SK-N-MC (cell line): ENCODE measurements at regions not wholly inside any gene's neighbourhood (a gene's known extent, or its start where the extent isn't known, plus 50 kb on each side); places are given as distances from the start of the nearest gene placed in this dataset.

Source experiments
- DNase-seq: peaks from one replicate; pipeline ENCODE4 v3.0.0-alpha.2; 2011; ENCODE audit warnings: low read depth, low spot score
- H3K27ac ChIP-seq: fragments of 200-600 bp; sonication (generic); 2 replicates; pipeline ENCODE4 v1.5.1; 2016; ENCODE audit warnings: mixed run types
- H3K36me3 ChIP-seq: fragments of 200-600 bp; sonication (generic); 2 replicates; pipeline ENCODE4 v1.6.1; 2017; ENCODE audit warnings: antibody characterized with exemption, low read length, mixed read lengths; ENCODE audit not compliant: insufficient read depth
- H3K4me3 ChIP-seq: fragments of 200-600 bp; sonication (generic); 2 replicates; pipeline ENCODE4 v1.5.1; 2016
- H3K9ac ChIP-seq: fragments of 200-600 bp; sonication (generic); 2 replicates; pipeline ENCODE4 v1.8.0; 2017; ENCODE audit warnings: mixed run types, mixed read lengths; ENCODE audit not compliant: insufficient read length
- H3K9me3 ChIP-seq: fragments of 200-600 bp; sonication (generic); 2 replicates; pipeline ENCODE4 v1.6.1; 2017; ENCODE audit warnings: low read depth, mild to moderate bottlenecking, antibody characterized with exemption, low read length, moderate library complexity, mixed read lengths
- EZH2 ChIP-seq: fragments of 200-600 bp; sonication (generic); IDR thresholded peaks from one replicate; pipeline ENCODE4 v1.6.1; 2017; ENCODE audit warnings: antibody characterized with exemption
- FOXP2 ChIP-seq: optimal IDR thresholded peaks from 2 replicates; pipeline ENCODE3; 2011; ENCODE audit warnings: mild to moderate bottlenecking, moderate library complexity; ENCODE audit not compliant: insufficient read depth; ENCODE audit errors: extremely low read length, control extremely low read depth
- POLR2AphosphoS5 ChIP-seq: IDR thresholded peaks from 2 replicates; pipeline ENCODE4 v1.6.1; 2012; ENCODE audit warnings: mild to moderate bottlenecking, low read depth, low read length, borderline replicate concordance

DNA sequence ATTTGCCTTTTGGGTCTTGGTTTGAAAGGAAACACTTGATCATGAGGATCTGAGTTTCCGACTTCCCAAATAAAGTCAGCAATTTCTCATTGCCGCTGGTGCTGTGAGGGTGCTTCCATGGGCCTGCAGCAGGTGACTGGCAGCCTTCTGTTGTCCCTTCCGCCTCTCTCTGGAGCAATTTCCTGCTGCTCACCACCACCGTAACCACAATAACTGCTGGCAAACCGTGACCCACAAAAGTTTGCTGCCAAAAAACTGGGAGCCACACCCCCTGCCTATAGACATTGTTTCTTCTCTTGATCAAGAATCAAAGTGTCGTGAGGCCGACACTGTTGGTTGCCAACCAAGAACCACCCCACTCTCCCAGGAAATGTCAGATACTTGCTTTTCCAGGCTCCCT lies 164.0 kb downstream of the NR2F2 start:
- Histone ChIP-seq H3K9ac (no peak overlapping the region), H3K9me3 (no peaks in the 10 kb centered on the region), H3K27ac (no peak overlapping the region), H3K4me3 (no peak overlapping the region), H3K36me3 (no peaks in the 10 kb centered on the region)
- TF ChIP-seq FOXP2 (no peak), EZH2 (no peak), POLR2AphosphoS5 (no peak)
- DNase-seq = no peak

DNA sequence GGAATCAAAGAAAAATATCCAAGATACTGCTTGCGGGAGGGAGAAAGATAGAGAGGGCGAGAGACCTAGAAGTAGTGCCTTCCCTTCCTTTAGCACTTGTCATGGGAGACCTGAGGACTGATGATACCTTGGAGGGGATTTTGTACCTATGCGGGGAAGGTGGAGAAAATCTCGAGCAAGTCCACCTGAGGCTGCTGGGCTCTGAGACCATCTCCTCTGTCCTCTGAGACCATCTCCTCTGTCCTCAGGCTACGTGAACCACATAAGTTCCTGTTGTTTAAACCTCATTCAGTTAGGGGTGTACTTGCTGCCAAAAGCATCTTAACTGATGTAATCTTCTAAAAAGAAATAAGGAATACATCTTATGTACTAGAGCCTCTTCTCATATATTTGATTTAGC lies 164.9 kb downstream of the NR2F2 start:
- no peak for TF ChIP-seq EZH2
- TF ChIP-seq POLR2AphosphoS5 = no peak
- no peak for TF ChIP-seq FOXP2
- Histone ChIP-seq H3K9me3 (no peaks in the 10 kb centered on the region), H3K9ac (no peak overlapping the region), H3K36me3 (no peaks in the 10 kb centered on the region), H3K4me3 (no peak overlapping the region), H3K27ac (no peak overlapping the region)
- no peak for DNase-seq

DNA sequence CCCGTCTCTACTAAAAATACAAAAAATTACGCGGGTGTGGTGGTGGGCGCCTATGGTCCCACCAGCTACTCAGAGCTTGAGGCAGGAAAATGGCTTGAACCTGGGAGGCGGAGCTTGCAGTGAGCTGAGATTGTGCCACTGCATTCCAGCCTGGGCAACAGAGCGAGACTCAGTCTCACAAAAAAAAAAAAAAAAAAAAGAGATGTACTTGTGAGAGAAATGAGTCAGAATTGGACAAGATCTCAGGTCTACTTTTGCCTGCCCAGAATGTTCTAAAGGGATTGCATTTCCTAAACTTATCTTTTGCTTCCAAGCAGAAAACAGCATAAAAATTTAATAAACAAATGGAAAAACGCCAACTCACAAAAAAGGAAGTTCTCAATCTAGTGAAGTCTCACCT lies 167.5 kb downstream of the NR2F2 start:
- Histone ChIP-seq H3K4me3 (no peak overlapping the region), H3K9ac (no peak overlapping the region), H3K9me3 (no peaks in the 10 kb centered on the region), H3K36me3 (no peaks in the 10 kb centered on the region), H3K27ac (no peak overlapping the region)
- no peak for DNase-seq
- TF ChIP-seq POLR2AphosphoS5 (no peak), EZH2 (no peak), FOXP2 (no peak)

DNA sequence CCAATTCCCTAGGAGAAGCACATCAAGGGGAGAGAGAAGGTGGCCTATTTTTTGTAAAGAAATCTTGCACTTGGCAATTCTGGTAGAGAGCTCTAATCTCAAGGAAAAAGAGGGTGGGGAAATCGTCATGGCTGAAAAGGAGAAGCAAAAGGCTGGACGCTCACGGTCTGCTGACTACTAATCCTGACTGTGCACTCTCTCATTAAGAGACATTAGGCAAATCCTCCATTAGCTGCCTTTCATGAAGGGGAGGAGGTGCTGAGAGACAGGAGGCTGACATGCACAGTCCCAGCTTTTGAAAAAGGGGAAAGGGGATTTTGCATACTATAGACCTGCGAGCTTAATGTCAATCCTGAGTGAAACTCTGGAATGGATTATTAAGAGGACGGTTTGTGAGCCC lies 170.0 kb downstream of the NR2F2 start:
- TF ChIP-seq POLR2AphosphoS5 = no peak
- TF ChIP-seq EZH2 = no peak
- no peak for TF ChIP-seq FOXP2
- Histone ChIP-seq H3K9ac (no peak overlapping the region), H3K36me3 (no peaks in the 10 kb centered on the region), H3K27ac (no peak overlapping the region), H3K9me3 (no peaks in the 10 kb centered on the region), H3K4me3 (no peak overlapping the region)
- no peak for DNase-seq

DNA sequence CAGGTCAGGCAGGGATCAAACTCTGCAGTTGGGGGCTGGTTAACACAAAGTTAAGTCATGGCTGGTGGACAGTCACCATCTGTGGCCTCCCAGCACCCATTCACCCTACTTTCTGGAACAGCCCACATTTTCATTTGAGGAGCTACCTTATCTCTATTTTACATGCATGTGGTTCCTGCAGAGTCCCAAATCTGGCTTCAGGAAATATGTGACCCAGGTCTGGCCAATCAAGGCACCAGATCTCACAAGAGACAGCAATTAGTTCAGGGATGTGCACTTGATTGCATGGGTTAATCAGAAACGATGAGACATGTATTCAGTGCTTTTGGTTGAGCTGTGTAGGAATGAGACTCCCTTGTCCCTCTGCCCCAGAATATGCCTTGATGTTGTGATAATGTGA lies 170.9 kb downstream of the NR2F2 start:
- Histone ChIP-seq H3K27ac (no peak overlapping the region), H3K9ac (no peak overlapping the region), H3K4me3 (no peak overlapping the region), H3K36me3 (no peaks in the 10 kb centered on the region), H3K9me3 (no peaks in the 10 kb centered on the region)
- no peak for DNase-seq
- no peak for TF ChIP-seq EZH2
- TF ChIP-seq POLR2AphosphoS5 = no peak
- no peak for TF ChIP-seq FOXP2

DNA sequence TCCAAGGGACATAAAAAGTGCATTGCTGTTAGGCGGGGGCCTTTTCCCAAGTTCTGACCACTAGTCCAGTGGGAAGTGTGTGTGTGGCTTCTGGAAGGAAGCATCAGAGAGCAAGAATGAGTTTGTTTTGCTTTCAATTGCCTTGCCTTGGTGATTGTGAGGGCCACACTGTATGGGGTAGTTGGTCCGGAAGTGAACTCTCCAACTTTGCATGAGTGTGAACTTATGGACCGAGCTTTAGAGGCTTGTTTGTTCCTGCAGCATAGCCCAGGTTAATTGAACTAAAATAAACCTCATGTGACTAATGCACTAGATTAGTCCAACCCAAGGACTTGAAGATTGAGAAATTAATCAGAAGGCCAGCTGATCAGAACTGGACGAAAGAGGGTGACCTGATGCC lies 171.7 kb downstream of the NR2F2 start:
- Histone ChIP-seq H3K36me3 (no peaks in the 10 kb centered on the region), H3K4me3 (no peak overlapping the region), H3K9me3 (no peaks in the 10 kb centered on the region), H3K27ac (no peak overlapping the region), H3K9ac (no peak overlapping the region)
- no peak for TF ChIP-seq POLR2AphosphoS5
- no peak for TF ChIP-seq EZH2
- DNase-seq = no peak

DNA sequence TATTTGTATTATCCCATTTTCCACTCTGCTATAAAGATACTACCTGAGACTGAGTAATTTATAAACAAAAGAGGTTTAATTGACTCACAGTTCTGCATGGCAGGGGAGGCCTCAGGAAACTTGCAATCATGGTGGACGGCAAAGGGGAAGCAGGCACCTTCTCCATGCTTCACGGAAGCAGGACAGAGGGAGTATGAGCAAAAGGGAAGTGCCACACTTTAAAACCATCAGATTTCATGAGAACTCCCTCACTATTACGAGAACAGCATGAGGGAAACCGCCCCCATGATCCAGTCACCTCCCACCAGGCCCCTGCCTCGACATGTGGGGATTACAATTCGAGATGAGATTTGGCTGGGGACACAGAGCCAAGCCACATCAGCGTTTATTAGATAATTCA lies 172.8 kb downstream of the NR2F2 start:
- no peak for DNase-seq
- Histone ChIP-seq H3K4me3 (no peak overlapping the region), H3K36me3 (no peaks in the 10 kb centered on the region), H3K9ac (no peak overlapping the region), H3K9me3 (no peaks in the 10 kb centered on the region), H3K27ac (no peak overlapping the region)
- TF ChIP-seq EZH2 (no peak), FOXP2 (no peak), POLR2AphosphoS5 (no peak)

DNA sequence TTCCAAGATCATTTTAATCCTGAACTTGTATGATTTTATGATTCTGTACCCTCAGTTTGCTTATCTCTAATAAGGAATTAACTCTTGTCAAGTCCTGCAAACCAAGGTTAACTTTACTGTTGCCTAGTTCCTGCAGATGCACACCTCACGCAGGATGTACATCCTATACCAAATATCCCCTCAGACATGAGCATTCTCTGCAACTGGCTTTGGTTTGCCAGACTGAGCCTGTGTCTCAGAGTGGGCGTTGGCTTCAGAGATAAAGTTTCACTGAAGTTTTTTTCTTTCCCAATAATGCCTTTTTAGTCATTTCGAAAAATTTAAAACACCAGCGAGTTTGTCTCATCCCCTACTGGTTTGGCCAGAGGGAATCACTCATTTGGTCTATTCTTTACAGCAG lies 173.9 kb downstream of the NR2F2 start:
- Histone ChIP-seq H3K9ac (no peak overlapping the region), H3K27ac (no peak overlapping the region), H3K36me3 (no peaks in the 10 kb centered on the region), H3K4me3 (no peak overlapping the region), H3K9me3 (no peaks in the 10 kb centered on the region)
- TF ChIP-seq FOXP2 = no peak
- no peak for TF ChIP-seq EZH2
- no peak for TF ChIP-seq POLR2AphosphoS5
- DNase-seq = no peak

DNA sequence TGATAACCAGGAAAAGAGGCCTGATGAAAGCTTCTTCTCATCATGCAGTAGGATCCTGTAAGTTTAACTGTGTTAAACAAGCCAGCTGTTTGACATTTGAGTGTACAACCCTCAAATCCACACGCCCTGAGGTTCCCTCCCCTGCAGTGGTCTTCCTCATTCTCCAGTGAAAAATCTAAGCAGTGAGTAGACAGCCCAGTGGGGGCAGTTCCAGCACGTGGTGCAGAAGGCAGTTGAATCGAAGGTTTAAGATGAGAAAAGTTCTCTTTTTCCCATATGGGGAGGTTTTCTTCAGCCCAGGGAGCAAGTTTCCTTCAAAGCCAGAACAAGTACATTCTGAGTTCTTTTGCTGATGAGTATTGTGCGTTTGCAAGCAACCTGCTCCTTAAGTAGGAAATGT lies 174.5 kb downstream of the NR2F2 start:
- no peak overlapping the region for H3K4me3 ChIP-seq
- H3K27ac ChIP-seq = no peak overlapping the region
- H3K36me3 ChIP-seq = no peaks in the 10 kb centered on the region
- no peak for DNase-seq
- no peak for TF ChIP-seq FOXP2
- H3K9me3 ChIP-seq = no peaks in the 10 kb centered on the region
- H3K9ac ChIP-seq = no peak overlapping the region
